ENCODE measurements at regions not wholly inside any gene's neighbourhood (a gene's known extent, or its start where the extent isn't known, plus 50 kb on each side); places are given as distances from the start of the nearest gene placed in this dataset.
A peak's percentile ranks its signal among the peaks of the same experiment; 100 is the strongest.
"Not testable (repeated sequence)": the region's sequence is repeated elsewhere in the genome, so short reads cannot be mapped to it uniquely, and the experiment has no call there.

- H3K4me3 ChIP-seq (ENCODE audit: low read depth, low read length), result no peak overlapping the region
- WGBS, result 9% methylated on average over 6 of the region's 6 CpGs
- peak; percentile 66 for DNase-seq (ENCODE audit: extremely low spot score)
- H3K36me3 ChIP-seq (ENCODE audit: insufficient read depth), result no peaks in the 10 kb centered on the region
- H3K4me1 ChIP-seq (ENCODE audit: insufficient read depth), result no peaks in the 10 kb centered on the region
- H3K27ac ChIP-seq (ENCODE audit: low read depth), result no peak overlapping the region
Measured at GRCh38 chr3:140863580-140864009, 78.0 kb upstream of the SLC25A36 start.

GRCh38 chr3:140870351-140870750 is 71.3 kb upstream of the SLC25A36 start:
- 82% methylated on average over 4 of the region's 4 CpGs for WGBS

GRCh38 chr3:140871022-140871421 is 70.6 kb upstream of the SLC25A36 start:
- DNase-seq (ENCODE audit: extremely low spot score), result no peak
- no peaks in the 10 kb centered on the region for H3K4me1 ChIP-seq (ENCODE audit: insufficient read depth)
- no peak overlapping the region for H3K4me3 ChIP-seq (ENCODE audit: low read depth, low read length)
- no peak overlapping the region for H3K27ac ChIP-seq (ENCODE audit: low read depth)
- 77% methylated on average over 2 of the region's 2 CpGs for WGBS
- H3K36me3 ChIP-seq (ENCODE audit: insufficient read depth), result no peaks in the 10 kb centered on the region

More at GRCh38 chr3:140870351-140870750, 71.3 kb upstream of the SLC25A36 start:
- Histone ChIP-seq H3K27ac (ENCODE audit: low read depth) (no peak overlapping the region), H3K4me3 (ENCODE audit: low read depth, low read length) (no peak overlapping the region), H3K4me1 (ENCODE audit: insufficient read depth) (no peaks in the 10 kb centered on the region), H3K36me3 (ENCODE audit: insufficient read depth) (no peaks in the 10 kb centered on the region)
- DNase-seq (ENCODE audit: extremely low spot score), result no peak

GRCh38 chr3:140872165-140872564 is 69.5 kb upstream of the SLC25A36 start:
- not testable (repeated sequence) for H3K36me3 ChIP-seq (ENCODE audit: insufficient read depth); DNase-seq (ENCODE audit: extremely low spot score); H3K27ac ChIP-seq (ENCODE audit: low read depth); H3K4me3 ChIP-seq (ENCODE audit: low read depth, low read length); H3K4me1 ChIP-seq (ENCODE audit: insufficient read depth)
- 61% methylated on average over 4 of the region's 4 CpGs for WGBS

- Histone ChIP-seq H3K4me1 (ENCODE audit: insufficient read depth) (no peaks in the 10 kb centered on the region), H3K36me3 (ENCODE audit: insufficient read depth) (no peaks in the 10 kb centered on the region), H3K27ac (ENCODE audit: low read depth) (no peak overlapping the region), H3K4me3 (ENCODE audit: low read depth, low read length) (no peak overlapping the region)
- WGBS, result 66% methylated on average over 4 of the region's 4 CpGs
- DNase-seq (ENCODE audit: extremely low spot score), result no peak
Measured at GRCh38 chr3:140883428-140884040, 58.1 kb upstream of the SLC25A36 start.

- not testable (repeated sequence) for H3K27ac ChIP-seq (ENCODE audit: low read depth); H3K4me1 ChIP-seq (ENCODE audit: insufficient read depth); DNase-seq (ENCODE audit: extremely low spot score); H3K4me3 ChIP-seq (ENCODE audit: low read depth, low read length); H3K36me3 ChIP-seq (ENCODE audit: insufficient read depth)
Measured at GRCh38 chr3:140885697-140886096, 55.9 kb upstream of the SLC25A36 start.

Measured in urinary bladder (tissue), 3 donors.